GM21717 (cell line): ENCODE measurements at regions not wholly inside any gene's neighbourhood (a gene's known extent, or its start where the extent isn't known, plus 50 kb on each side); places are given as distances from the start of the nearest gene placed in this dataset.

Source experiments
- ATAC-seq: cut with Tn5 transposase; IDR thresholded peaks from one replicate; pipeline ENCODE4 v1.9.1; 2021; ENCODE audit warnings: mild to moderate bottlenecking, moderate library complexity; ENCODE audit not compliant: unreplicated experiment

DNA sequence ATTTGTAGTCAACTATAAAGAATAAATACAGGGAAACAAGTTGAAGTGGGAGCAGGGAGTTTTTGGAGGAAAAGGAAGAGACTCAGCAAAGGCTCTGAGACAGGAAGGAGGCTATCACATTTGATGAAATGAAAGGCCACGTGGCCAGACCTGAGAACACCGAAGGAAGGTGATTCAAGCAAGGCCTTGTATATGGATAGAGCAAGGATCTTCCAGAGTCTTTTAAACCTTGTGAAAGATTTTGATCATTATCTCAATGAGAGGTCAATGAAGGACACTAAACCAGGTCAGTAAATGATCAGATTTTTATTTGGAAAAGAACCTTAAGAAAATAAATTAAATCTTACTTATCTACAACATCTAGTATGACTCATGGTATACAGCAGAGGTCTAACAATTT is 523.5 kb downstream of the SLC16A7 start:
- no peak for ATAC-seq

DNA sequence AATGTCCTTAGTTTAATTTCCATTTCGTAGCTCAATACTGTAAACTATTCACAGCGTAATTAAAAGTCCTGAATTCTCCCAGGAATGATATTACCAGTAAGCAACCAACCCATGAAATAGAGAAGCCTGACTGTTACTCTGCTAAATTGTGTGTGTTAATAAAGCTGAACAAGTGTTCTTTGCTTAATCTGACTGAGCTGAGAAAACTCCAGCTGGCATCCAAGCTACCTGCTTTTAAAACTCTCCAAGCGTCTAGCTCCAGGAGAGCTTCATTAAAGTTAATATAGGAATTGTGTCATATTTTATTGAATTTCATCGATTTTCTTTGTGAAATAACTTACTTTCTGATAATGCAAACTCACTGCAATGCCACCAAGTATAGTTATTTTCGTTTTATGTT is 524.4 kb downstream of the SLC16A7 start:
- ATAC-seq = no peak

DNA sequence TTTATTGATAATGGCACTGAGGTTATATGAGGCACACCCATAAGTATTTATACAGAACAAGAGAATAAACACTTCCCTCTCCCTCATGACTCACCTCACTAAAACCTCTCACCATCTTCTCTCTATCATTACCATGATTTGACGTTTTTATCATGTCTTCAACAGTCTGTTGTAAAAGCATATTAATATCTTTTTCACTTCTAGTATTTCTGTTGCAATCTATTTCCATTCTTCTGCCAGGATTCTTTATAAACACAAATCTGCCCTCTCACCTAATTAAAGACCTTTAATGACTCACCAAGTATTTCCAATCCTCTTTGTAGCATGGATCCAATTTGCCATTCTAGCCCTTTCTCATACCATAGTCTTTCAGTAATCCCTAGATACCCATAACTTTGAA is 527.7 kb downstream of the SLC16A7 start:
- no peak for ATAC-seq

DNA sequence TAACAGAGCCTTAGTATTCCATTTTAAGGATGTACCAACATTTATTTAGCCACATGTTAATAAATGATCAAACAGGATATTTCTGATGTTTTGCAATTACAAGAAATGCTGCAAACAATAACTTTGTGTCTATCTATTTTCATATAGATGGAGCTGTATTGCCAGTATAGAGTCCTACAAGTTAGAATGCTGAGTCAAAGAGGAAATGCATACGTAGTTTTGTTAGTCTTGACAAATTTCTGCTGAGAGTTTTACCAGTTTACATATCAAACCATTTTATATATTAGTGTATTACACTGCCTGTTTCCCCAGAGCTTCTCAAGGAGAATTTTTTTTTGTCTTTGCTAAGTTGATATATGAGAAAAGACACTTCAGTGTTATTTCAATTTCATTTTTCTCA is 541.7 kb downstream of the SLC16A7 start:
- ATAC-seq = no peak

- ATAC-seq = no peak
Observed at GRCh38 chr12:60138526-60138925, 542.7 kb downstream of the SLC16A7 start.

DNA sequence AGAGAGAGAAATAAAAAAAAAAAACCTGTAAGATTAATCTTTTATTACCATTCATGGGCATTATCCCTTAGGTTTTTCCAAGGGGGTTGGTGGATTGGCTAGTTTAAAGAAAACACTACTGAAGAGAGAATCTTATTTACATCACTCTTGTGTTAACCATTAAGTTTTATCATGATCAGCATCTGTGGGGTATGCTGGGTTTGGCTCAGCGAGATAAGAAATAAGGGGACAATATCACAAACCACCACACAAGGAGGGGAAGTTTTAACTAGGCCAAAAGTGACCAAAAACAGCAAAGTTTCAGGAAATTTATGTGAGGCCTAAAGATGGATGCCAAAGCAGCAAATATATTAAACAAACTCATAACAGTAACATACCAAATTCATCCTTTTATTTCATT is 548.6 kb downstream of the SLC16A7 start:
- no peak for ATAC-seq

- ATAC-seq = no peak
Observed at GRCh38 chr12:60148109-60148508, 552.3 kb downstream of the SLC16A7 start.

GRCh38 chr12:60148831-60149230 is 553.0 kb downstream of the SLC16A7 start:
- ATAC-seq = no peak

GRCh38 chr12:60152756-60153155 is 556.9 kb downstream of the SLC16A7 start:
- ATAC-seq = no peak

DNA sequence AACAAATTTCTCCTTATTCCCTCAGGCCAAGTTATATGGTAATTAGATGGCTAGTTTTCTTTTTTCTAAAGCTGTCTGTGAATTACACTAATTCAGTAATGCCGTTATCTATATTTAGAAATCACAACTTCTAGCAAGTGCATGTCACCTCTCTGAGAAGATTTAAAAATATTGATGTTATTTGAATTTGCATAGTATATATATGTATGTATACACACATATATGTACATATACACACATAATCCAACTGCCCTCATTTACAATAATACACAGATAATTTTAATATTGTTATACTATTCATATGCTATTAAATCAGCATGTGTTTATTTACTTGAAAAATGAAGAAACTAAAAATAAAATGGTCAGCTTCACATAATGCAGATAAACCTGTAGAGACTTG is 563.9 kb downstream of the SLC16A7 start:
- no peak for ATAC-seq

GRCh38 chr12:60162988-60163720 is 567.3 kb downstream of the SLC16A7 start:
- no peak for ATAC-seq

GRCh38 chr12:60165781-60166180 is 570.0 kb downstream of the SLC16A7 start:
- ATAC-seq = no peak

DNA sequence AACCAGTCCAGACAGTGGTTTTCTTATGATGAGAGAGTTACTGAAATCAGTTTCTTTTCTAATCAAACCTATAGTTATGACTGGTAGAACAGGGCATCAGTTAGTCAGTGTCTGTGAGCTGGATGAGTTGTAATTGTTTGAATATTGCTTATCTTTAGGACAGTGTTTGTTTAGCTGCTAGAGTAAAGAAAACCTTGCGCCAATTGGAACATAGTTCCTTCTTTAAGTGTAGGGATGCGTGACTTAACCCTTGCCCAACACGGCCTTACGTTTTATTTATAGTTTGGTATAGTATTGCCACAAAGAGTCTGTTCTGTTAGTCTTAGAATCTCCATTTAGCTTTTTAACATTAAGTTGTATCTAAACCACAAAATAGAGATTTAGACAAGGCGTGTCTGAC is 572.6 kb downstream of the SLC16A7 start:
- ATAC-seq = no peak

- no peak for ATAC-seq
Observed at GRCh38 chr12:60169904-60170303, 574.1 kb downstream of the SLC16A7 start.

DNA sequence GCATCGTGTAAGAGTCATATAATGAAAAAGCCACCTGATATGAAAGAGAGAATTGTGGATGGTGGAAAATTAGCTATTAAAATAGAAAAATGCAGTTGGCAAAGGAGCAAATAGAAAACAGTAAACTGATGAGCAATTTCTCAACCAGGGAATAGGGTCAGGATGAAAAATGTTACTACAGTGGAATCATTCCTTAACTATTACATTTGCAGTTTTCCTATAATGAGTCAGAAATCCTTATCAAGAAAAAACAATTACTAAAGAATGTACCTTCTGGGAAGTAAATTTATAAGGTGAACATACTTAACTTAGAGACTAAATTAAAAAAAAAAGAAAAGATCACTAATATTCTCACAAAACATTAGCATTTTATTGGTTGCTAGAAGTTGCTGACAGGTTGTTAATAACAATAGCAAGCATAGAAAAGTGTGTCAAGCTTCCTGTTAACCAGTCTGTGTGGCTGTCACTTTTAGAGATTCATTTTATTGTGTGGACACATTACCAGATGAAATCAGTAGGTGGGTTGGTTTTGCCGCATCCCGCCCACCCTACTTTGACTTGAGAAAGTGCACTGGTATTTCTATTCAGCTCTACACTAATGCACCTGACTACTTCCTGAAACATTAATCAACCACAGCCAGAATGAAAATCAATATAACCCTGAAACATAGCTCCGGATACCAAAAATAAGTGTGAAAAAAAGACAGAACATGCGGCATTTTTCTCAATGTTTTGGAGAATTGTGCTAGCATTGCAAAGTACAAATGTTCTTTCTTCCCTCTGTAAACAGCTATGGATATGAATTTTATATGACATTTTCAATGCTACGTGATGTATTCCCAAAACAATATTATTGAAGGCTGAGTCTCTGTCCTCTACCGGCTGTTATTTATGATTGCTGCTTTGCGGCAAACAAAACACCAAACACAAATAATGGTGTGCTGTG is 576.7 kb downstream of the SLC16A7 start:
- no peak for ATAC-seq

DNA sequence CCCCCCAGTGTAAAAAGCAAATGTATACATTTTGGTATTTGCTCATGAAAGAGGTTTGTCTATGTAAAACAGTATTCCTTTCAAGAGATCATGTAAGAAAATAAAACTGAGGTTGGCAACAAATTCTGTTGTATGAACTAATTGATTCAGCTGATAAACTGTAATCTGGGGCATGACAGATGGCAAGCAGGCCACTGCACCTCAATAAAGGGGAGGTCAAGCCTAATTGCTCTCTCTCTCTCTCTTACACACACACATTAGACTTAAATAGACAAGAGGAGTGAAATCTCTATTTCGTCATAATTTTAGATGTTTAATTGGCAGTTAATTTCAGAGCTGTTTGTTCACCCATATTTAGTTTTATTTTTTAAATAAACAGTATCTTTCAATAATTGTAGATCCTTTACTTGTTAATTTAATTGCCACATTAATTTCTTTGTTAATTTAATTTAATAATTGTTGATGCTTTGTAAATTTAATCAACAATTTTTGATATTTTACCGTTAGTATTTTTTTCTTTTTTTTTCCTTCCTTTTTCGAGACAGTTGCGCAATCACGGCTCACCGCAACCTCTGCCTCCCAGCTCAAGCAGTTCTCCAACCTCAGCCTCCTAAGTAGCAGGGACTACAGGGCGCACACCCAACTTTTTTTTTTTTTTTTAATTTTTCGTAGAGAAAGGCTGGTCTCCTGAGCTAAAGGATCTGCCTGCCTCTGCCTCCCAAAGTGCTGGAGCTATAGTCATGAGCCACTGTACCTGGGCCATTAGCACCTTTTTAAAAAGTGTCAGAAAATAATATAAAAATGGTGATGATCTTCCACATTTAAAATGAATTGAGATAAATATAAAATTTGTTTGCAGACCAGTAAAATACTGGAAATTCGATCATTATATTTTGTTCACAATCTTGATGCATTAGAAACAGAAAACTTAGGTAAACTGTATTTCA is 577.7 kb downstream of the SLC16A7 start:
- ATAC-seq = no peak

DNA sequence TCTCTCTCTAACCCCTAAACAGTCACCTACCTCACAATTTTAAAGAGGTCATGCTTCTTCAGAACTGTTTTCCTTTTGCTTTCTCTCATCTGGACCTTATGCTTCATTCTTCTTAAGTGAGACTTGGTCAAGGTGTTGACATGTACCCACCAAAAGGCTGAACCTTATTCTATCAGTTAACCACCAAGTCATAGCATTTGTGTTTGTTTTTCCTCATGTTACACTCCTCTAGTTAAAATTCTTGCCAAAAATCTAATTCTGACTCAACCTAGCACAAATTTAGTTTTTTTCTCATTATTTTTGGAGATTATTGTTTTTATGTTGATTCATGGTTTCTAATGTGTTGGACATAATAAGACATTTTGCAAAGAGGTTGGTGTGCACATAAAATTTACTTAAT is 578.6 kb downstream of the SLC16A7 start:
- no peak for ATAC-seq

GRCh38 chr12:60174941-60175340 is 579.1 kb downstream of the SLC16A7 start:
- no peak for ATAC-seq

DNA sequence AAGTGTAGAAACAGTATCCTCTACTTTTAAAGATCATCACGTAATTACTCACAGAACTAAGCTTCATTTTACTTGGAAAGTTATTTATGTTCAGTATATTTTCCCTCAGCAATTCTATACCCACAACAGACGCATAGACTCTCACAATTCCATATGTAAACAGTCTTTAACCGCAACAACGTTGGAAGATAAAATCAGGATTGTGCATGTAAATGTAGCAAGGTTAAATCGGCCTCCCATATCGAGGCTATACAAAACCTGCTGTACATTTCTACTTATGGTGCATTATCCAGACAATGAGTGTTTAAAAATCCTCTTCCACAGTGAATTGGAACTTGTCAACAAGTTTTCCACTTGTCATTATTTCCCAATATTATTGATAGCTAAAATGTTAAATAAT is 581.1 kb downstream of the SLC16A7 start:
- no peak for ATAC-seq

GRCh38 chr12:60180298-60180697 is 584.5 kb downstream of the SLC16A7 start:
- ATAC-seq = no peak

DNA sequence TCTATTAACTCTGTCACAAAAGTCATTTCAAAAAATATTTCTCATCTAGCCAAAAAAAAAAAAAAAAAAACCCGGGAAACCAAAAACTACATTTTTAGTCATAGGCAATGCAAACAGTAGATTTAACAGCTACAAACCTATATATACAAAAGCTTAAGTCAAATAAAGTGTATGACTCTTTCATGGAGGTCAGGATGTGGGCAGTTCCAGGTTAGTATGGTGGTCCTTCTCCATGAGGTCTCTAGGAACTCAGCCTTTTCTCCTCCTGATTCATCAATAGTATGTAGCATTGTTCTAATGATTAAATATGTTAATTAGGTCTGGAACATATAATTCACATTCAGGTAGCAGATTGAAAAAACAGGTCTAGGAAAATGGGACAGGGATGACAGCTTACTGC is 586.5 kb downstream of the SLC16A7 start:
- no peak for ATAC-seq
